HG03135 (cell line): ENCODE measurements at regions not wholly inside any gene's neighbourhood (a gene's known extent, or its start where the extent isn't known, plus 50 kb on each side); places are given as distances from the start of the nearest gene placed in this dataset.
"Not testable (repeated sequence)": the region's sequence is repeated elsewhere in the genome, so short reads cannot be mapped to it uniquely, and the experiment has no call there.

Experiments
- ATAC-seq: cut with Tn5 transposase; IDR thresholded peaks from one replicate; pipeline ENCODE4 v1.9.1; 2021; ENCODE audit warnings: mild to moderate bottlenecking, moderate library complexity; ENCODE audit not compliant: unreplicated experiment

DNA sequence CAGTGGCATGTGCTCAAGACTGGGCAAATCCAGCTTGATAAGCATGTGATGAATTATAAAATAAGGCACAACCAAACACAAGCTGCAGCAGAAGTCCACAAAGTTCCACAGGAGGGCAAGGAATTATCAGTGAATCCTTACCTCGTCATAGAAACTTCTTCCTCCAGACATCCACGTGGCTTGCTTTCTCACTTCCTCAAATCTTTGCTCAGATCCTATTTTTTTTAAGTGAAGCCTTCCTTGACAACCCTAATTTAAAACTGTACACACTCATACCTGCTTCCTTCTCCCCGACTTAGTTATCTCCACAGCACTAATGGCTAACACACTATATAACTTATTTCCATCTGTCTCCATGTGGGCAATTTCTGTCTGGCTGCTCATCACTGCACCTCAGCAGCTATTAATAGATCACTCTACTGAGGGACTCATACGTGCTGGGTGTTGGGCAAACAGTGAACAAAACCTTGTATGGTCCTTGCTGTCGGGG, 320.7 kb downstream of the KLF13 start:
- not testable (repeated sequence) for ATAC-seq

DNA sequence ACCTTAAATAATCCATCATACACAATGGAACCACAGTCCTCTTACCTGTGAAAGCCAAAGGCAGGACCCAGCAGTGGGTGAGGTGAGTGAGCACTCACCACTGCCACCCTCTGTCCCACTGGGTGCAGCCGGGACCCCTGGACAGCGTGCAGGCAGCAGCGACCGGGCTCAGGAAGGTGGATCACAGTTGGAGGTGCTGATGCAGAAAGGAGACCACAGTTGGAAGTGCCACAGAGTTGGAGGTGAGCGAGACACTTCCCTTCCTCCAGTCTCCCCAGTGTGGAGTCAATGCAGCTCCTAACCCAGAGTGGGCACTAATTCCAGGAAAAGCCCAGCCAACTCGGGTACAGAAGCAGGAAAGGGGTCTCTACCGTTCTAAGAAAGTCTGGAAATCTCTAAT, 323.0 kb downstream of the KLF13 start:
- not testable (repeated sequence) for ATAC-seq

DNA sequence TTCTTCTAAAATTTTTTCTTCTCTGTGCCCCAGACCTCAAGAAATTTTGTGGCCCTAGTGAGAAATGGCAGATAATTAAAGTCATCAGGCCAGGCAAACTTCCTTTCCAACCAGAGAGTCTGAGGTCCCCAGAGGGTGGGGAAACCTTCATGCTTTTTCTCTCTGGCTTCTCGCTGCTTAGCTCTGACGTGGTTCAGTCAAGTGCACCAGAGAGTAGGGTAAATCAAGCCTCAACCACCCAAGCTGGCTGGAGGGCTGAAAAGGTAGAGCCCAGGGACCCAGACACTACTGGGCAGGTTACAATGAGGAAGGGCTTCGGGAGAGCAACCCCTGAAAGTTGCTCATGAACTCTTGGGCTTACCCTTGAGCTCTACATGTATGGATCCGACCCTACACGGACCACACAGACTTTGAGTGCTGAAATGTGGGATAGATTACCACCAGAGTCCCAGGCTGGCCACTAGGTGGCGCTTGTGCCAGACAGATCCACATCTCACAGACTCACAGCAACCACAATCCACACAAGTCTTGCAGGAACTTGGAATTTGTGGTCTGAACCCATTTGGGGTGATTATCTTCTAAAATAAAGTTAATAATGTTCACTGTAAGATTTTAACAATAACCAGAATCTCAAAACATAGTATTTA, 323.5 kb downstream of the KLF13 start:
- ATAC-seq = not testable (repeated sequence)

DNA sequence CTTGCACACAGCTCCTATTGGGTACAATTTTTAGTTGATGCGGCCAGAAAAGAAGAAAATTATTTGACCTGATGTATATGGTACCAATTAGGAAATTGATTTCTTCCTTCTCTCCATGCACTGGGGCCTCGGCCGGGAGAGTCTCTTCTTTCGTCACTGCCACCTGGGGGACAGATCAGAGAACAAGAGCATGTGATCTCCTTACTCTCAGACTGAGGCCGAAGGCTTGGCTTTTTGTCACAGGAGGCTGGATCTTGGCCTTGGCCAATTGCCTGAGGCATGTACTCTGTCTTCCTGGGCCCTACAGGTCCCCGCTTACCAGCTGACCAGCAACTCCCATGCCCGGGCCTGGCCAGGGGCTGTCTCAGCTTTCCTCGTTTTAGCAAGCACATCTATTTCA, 330.3 kb downstream of the KLF13 start:
- ATAC-seq = not testable (repeated sequence)

DNA sequence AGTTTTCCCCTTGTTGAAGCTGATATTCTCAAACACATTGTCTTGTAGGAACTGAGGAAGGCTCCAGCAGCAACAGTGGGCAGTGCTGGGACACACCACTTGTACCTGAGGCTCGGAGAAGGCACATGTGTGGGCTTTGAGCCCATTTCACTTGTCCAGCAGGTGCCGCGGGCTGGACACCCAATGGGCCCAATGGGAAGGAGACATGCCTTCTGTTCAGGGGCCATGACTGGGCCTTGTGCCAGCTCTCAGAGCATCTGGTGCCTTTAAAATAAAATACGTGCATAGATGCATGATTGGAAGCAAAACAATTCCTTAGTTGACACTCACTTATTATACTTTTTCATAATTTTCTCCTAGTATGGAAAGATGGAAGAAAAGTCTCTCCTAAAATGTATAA, 334.2 kb downstream of the KLF13 start:
- ATAC-seq = no peak

DNA sequence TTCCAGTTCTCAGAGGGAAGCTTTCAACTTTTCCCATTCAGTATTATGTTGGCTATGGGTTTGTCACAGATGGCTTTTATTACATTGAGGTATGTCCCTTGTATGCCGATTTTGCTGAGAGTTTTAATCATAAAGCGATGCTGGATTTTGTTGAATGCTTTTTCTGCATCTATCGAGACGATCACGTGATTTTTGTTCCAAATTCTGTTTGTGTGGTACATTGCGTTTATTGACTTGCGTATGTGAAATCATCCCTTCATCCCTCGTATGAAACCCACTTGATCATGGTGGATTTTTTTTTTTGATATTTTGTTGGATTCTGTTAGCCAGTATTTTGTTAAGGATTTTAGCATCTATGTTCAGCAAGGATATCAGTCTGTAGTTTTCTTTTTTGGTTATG, 339.1 kb downstream of the KLF13 start:
- not testable (repeated sequence) for ATAC-seq

DNA sequence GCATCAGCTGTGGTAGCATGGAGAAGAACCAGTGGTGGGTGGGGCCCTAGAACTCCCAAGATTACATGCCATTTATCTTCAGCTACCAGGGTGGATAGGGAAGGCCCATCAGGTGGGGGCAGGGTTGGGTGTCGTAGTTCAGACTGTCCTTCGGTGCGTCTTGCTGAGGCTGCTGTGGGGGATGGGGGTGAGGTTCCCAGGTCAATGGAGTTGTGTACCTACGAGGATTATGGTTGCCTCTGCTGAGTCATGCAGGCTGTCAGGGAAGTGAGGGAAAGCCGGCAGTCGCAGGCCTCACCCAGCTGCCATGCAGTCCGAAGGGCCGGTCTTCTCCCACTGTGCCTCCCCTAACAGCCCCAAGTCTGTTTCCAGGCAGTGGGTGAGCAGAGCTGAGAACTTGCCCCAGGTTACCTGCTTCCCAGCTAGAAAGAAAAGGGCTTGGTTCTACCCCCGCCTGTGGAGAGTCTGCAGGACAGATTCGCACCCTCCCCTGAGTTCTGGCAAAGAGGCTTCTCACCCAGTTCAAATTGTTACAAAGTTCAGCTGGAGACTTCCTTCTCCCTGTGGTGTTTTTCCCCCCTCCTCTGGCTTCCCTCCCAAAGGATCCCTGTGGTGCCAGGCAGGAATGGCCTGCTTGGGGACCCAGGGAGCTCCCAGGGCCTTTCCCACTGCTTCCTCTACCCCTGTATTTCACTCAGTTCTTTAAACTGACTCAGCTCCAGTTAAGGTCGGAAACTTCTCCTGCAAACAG, 342.7 kb downstream of the KLF13 start:
- ATAC-seq = not testable (repeated sequence)

DNA sequence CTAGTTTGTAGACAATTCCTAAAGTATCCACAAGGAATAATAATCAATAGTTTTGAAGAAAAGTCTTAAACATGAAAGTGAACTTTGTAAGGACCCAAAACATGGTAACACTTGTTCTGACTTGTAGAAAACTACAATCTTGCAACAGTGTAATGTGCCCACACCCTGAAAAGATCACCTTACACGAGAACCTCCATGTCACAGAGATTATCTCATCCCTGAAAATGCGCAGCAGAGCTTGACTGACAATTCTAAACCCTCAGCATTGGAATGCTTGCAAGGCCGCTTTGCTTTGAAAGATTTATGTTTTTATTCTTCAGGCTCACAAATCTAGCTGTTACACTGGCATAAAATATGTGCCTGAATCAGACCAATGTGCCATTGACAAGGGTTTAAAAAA, 346.6 kb downstream of the KLF13 start:
- ATAC-seq = not testable (repeated sequence)

DNA sequence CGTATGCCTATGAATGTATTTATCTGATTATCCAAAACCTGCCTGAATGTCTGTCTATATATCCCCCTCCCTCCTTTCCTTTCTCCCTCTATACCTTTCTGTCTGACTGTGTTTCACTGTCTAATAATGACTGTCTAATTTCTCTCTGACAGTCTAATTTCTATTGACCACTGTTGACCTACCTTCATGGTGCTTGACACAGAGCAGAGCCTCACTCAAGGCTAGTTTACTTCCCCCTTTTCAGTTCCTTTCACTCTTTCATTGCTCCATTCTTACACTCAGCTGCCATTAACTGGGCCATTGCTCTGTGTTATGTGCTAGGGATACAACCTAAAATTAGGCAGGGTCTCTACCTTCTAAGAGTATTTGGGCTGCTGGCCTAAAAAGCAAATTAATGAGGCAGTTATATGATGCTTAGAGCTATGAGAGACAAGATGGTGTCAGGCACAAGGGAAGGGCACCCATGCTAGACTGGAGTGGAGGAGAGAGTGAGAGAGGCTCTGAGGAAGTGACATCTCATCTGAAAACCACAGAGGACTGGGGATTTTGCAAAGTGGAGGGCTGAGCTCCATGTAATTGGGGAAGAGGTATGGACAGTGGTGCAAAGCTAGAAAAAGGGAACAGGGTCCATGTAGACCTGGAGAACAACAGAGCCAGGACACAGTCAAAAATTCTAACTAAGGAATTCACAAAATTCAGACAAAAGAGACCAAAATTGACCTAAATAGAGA, 348.6 kb upstream of the CHRNA7 start:
- not testable (repeated sequence) for ATAC-seq

DNA sequence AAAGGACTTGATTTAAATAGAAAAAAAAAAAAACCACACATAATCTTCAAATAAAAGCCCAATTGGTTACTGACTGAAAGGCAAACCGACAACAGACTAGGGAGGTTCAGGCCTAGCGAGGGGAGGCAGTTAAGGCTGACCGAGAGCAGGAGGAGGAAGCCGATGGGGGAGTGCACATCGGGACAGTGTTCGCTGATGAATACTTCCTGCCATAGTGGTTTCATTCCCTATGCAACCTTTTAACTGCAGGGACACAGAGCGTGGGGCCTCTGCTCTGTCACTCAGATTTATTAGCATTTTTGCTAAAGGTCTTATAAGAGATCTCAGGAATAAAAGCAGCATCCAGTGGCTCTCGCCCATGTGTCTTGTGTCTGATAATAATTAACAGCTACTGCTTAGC, 343.2 kb upstream of the CHRNA7 start:
- not testable (repeated sequence) for ATAC-seq

DNA sequence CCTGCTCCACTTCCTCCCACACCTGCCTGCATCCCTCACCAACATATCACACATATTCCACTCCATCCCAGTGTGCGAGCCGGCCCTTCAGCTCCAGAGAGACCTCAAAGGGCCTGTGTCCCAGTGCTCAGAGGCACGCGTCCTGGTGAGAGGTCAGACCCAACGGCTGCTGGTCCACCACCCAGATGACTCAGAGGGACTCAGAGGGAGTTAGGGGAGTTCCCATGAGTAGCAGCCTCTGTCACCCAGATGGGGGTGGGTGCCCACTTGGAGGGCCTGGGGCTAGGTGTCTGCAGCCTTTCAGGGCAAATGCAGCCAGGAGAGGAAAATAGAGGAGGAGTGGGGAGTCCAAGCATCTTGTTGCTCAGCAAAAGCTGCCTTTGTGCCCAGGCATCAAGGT, 333.8 kb upstream of the CHRNA7 start:
- not testable (repeated sequence) for ATAC-seq

DNA sequence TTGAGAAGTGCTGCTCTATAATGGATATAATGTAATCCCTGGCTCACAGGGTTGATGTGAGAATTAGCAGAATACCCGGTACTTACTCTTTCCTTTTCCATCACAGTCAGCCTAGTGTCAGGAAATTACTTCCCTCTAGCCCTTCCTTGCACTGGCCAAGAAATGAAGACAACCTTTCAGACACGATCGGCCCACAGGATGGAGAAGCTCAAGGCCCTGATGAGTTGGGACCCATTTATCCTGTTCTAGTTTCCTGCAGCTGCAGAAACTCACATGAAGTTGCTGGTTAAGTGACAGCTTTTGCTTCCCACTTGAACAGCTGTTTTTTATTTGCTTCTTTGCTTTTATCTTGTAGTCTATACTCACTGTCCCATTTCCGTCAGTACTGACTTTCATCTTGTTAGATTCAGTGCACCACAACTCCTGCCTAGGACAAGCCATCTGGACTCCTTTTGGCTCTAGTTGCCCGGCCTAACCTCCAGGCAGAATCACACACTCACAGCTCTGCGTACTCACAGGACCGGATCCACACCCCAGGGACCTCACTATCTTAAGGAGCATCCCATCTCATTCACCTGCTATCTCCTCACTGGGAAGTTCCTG, 325.1 kb upstream of the CHRNA7 start:
- ATAC-seq = not testable (repeated sequence)

DNA sequence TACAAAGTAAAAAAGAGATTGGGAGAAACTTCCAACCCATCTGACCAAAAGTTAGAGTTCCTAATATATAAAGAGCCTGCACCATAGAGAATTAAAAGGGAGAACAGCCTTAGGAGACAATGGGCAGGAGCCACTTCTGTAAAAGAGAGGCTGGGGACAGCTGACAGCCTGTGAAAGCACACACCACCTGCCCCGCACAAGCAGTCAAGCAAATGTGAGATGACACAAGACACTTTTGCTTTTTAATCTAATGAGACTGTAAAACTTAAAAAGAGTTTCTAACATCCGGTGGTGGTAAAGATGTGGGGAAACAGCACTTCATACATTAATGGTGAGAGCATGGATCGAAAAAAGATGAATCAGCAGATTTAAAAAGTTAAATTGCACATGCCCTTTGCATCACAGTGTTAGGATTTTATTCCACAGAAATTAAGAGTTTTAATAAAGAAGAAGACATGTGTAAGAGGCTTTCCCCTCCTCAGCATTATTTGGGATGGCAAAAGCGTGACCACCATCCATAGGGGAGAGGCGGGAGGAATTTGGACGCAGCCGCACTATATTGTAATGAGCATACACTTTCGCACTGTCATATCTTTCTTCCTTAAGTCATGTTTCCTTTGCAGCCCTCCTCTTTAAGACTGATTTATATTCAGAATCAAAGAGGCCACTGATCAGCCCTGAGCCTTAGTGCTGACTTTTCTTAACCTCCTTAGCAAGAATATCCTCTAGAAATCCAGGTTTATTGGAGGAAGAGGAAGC, 322.2 kb upstream of the CHRNA7 start:
- peak; percentile 47 for ATAC-seq

DNA sequence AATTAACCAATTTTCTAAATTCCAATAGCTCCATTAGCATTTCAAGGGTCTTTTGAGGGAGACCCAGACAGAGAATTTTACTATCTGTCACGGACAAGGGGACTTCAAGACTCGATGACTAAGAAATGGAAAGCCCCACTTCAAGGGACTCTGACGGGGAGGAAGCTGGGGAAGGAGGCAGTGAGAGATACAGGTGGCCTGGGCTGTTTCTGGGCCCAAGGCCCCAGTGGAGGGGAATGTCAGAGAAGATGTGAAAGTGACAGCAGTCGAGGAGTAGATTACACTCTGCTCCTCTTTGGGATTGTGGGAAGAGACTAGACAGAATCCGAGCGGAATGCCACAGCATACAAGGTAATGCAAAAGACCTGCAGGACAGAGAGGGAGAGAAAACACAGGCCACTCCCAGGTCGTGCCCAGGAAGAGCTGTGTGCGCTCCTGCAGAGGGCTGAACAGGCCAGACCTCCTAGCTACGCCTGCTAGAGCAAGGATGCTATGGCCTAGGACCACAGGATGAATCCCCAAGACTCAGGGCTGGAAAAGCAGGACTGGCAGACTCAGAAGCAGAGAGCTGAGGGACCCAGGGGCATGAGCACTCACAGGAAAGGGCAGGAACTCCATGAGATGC, 321.5 kb upstream of the CHRNA7 start:
- peak; percentile 79 for ATAC-seq

DNA sequence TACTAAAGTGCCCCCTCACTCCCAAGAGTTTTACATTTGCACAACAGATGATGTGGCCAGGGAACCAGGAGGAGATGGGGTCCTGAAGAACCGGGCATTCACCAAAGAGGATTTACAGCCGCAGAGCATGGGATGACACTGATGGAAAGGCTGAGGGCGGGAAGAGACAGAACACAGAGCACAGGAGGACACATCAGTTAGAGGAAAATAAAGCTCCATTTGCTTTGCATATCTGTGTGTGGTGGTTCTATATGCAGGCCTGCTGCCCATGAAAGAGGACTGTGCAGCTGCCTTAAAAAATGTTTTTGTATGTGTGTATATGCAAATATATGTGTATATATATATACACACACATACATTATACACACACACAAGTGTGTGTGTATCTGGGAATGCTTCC, 320.8 kb upstream of the CHRNA7 start:
- not testable (repeated sequence) for ATAC-seq

DNA sequence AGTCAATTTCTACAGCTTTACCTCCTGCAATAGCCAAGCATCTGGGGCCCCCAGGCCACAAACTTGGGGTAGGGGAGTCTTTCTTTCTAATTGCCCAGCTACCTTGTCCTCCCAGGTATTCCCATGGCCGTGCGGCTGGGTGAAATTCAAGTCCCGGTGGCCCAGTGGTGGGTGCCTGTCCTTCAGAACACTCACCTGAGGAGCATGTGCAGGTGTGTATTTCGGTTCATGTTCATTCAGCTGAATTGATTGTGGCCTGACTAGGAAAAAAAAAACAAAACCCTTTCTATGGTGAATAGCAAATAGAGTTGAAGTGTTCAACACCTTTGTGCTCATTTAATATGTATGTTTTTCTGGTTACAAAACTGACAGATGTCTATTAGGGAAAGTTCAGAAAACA, 319.5 kb upstream of the CHRNA7 start:
- ATAC-seq = not testable (repeated sequence)

DNA sequence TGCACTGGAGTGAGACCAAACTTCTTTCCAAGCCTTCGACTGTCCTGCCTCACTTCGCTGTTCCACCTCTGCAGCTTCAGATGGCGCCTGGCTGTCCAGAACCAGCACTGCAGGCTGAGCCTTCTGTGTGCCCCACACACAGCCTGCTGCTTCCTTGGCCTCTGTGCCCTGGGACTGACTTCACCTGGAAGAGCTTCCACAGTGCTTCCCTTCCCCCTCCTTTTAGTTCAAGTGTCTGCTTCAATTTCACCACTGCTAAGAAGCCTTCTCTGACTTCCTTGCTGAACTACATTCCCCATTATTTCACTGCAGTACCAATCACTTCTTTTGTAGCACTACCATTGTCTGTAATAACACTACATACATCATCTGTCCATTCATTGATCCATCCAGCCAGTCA, 315.1 kb upstream of the CHRNA7 start:
- not testable (repeated sequence) for ATAC-seq

DNA sequence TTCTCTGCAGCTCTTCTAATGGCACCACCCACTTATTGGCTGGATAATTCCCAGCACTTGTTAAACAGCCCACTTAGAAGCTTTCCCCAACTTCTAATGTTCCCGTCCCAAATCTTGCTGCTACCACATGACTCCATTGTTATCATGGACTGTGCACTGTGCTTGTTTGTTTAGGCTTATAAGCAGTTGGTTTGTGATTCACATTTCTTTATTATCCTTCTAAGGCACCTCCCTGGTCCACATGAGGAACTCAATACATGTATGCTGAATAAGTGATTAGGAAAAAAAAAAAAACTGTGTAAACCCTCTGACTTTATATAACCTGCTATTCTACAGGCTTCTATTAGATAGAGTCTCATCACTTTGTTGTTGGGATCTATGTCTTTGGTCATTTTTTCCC, 311.7 kb upstream of the CHRNA7 start:
- not testable (repeated sequence) for ATAC-seq

DNA sequence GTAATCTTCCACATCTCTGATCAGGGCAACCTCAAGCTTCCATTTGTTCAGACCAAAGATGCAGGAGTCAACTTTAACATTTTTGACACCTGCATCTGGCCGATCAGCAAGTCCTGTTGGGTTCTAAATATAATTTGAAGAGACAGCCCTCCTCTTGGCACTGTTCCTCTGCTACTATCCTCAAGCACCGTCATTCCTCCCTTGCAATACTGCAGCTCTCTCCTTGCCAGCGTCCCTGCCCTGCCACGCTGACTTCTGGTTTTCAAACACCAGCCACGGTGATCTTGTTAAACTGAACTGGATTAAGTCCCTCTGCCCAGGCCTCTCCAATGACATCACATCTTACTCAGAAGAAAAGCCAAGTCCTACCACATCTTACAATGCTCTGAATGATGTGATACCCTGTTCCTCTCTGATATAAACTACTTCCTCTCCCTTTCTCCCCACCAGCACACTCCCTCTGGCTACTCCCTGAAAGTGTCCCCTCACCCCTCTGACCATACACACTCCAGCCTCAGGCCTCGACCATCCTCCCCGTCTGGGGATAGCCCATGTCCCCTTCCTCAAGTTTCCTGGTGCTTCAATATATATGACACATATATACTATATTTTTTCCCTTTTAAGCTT, 310.8 kb upstream of the CHRNA7 start:
- ATAC-seq = not testable (repeated sequence)

DNA sequence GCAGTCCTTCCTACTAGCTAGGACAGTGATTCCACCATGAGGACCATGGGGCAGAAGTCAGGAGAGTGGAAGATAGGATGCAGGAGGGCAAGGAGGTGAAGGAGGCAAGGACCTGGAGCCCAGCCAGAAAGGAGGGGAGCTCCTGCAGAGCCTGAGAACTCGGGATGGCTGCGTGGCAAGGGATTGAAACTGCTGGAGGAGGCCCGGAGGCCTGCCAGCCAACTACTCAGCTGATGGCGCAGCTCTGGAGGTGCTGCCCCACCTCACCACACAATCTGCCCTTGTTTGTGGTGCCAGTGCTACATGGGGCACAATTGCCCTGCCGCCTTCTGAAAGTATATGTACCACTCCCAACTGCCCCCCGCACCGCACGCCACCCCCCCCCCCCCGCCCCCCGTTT, 307.3 kb upstream of the CHRNA7 start:
- not testable (repeated sequence) for ATAC-seq
